Panc1 (cell line): ENCODE measurements at regions not wholly inside any gene's neighbourhood (a gene's known extent, or its start where the extent isn't known, plus 50 kb on each side); places are given as distances from the start of the nearest gene placed in this dataset.

Source experiments
- ATAC-seq: fragments of 200-7000 bp; cut with Tn5 transposase; 2 replicates; pipeline ENCODE4 v1.9.1; 2020; ENCODE audit warnings: mild to moderate bottlenecking, moderate library complexity
- BruUV-seq: library from RNA; stranded (reverse); fragments of 400-500 nt; replicated peaks from 2 replicates; lab custom pipeline; 2021; lab: Mats Ljungman, UMichigan
- CTCF ChIA-PET: fragments of 300-600 bp; sonication (Branson Sonifier 250); formaldehyde crosslinking; loops from one replicate; lab custom pipeline; 2022; ENCODE audit warnings: antibody characterized with exemption; lab: Charles Lee
- POLR2A ChIA-PET: fragments of 300-600 bp; sonication (Branson Sonifier 250); formaldehyde crosslinking; loops from one replicate; lab custom pipeline; 2022; ENCODE audit warnings: antibody characterized with exemption; lab: Charles Lee
- DNase-seq: peaks from one replicate; pipeline ENCODE4 v3.0.0-alpha.2; 2010; ENCODE audit warnings: low read depth, low spot score
- H3K27ac ChIP-seq: 2 replicates; pipeline ENCODE4 v1.5.1; 2011; ENCODE audit warnings: mild to moderate bottlenecking, low read length, inconsistent platforms
- H3K27me3 ChIP-seq: fragments of 200-500 bp; sonication (Bioruptor generic); 2 replicates; pipeline ENCODE4 v1.6.0; 2014; ENCODE audit warnings: low read length, inconsistent platforms; ENCODE audit not compliant: control insufficient read depth, insufficient read depth
- H3K36me3 ChIP-seq: fragments of 200-500 bp; sonication (Bioruptor generic); 2 replicates; pipeline ENCODE4 v1.5.1; 2014; ENCODE audit warnings: inconsistent platforms, mild to moderate bottlenecking, low read length, moderate library complexity; ENCODE audit not compliant: control insufficient read depth, insufficient read depth
- H3K4me1 ChIP-seq: 2 replicates; pipeline ENCODE4 v1.5.1; 2011; ENCODE audit warnings: inconsistent platforms, mild to moderate bottlenecking, low read length, moderate library complexity; ENCODE audit not compliant: control insufficient read depth, insufficient read depth
- H3K4me3 ChIP-seq, 2 experiments: 2 replicates each; pipeline ENCODE4 v1.5.1; 2011 to 2012; ENCODE audit warnings: low read depth in 2 of 2, low read length in 2 of 2, mild to moderate bottlenecking in 2 of 2, inconsistent platforms in 1 of 2, moderate library complexity in 1 of 2
- H3K9me3 ChIP-seq: fragments of 200-500 bp; sonication (Bioruptor generic); 2 replicates; pipeline ENCODE4 v1.5.1; 2014; ENCODE audit warnings: low read depth, mild to moderate bottlenecking, inconsistent platforms, low read length, moderate library complexity; ENCODE audit not compliant: control insufficient read depth, insufficient read depth
- POLR2AphosphoS5 ChIP-seq: IDR thresholded peaks from 2 replicates; pipeline ENCODE4 v1.6.1; 2012; ENCODE audit warnings: mild to moderate bottlenecking, low read depth, low read length, moderate library complexity
- SIN3A ChIP-seq: IDR thresholded peaks from 2 replicates; pipeline ENCODE4 v1.6.1; 2012; ENCODE audit warnings: low read depth, mild to moderate bottlenecking, low read length, moderate library complexity, borderline replicate concordance; ENCODE audit not compliant: insufficient read depth
- TCF7L2 ChIP-seq: IDR thresholded peaks from 2 replicates; pipeline ENCODE4 v1.6.1; 2011; ENCODE audit warnings: mild to moderate bottlenecking, low read depth, low read length, inconsistent platforms
- in situ Hi-C: cut with HindIII; loops from 2 replicates; pipeline ENCODE4 v1.10.0; 2016; ENCODE audit warnings: low sequenced_read_pairs, low pct_unique_long_range_greater_than_20kb
- intact Hi-C: fragments of 100-400 bp; cut with micrococcal nuclease; formaldehyde crosslinking; loops from one replicate; pipeline ENCODE4 v1.10.0; 2022; ENCODE audit not compliant: unreplicated experiment
- TF ChIP-seq, protein P1 (sequence below): fragments of 450-650 bp; IDR thresholded peaks from 2 replicates; pipeline ENCODE4 v1.5.1; 2017; ENCODE audit warnings: mild to moderate bottlenecking
- TF ChIP-seq, protein P2 (sequence below), 2 experiments: IDR thresholded peaks; 2 replicates each; pipeline ENCODE4 v1.6.1; 2011 to 2012; ENCODE audit warnings: low read depth in 2 of 2, control low read depth in 1 of 2, low read length in 1 of 2, mild to moderate bottlenecking in 1 of 2, moderate library complexity in 1 of 2; ENCODE audit not compliant: insufficient read depth in 1 of 2

DNA sequence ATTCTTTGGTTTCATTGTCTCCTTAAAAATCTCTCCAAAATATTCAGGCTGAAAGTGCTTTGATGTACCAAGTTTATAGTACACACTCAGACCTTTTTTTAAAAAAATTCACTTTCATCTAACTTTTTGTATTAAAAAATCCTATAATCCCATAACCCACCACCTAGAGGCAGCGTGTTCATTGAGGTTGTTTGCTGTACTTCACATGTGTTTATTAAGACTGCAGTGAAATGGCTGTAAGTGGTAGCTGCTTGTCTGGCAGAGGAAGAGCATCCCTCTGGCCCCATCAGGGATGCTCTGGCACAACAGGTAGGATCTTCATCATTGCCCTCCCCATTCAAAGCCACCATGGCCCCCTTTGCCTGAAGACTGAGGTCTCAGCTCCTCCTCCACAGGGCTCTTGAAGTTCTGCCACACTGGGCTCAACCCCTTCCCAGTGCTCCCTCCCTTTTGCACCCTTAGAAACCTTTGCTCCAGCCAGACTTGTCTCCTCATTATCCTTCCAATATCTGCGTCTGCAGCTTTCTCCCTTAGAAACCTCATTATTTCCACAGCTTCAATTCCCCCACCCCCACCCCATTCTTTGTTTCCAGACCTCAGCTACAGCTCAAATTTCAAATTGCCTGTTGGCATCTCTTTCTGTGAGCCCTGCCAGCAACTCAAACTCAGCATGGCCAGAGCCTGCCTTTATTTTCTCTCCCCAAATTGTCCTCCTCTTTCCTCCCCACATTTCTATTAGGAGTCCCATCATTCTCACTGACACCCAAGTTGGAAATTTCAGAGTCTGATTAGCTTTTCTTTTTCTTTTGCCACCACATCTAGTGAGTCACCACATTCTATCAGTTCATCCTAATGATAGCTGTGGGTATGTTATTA lies 369.6 kb upstream of the USP24 start:
- no peak for ATAC-seq
- H3K9me3 ChIP-seq = no peaks in the 10 kb centered on the region
- H3K27ac ChIP-seq = no peak overlapping the region

DNA sequence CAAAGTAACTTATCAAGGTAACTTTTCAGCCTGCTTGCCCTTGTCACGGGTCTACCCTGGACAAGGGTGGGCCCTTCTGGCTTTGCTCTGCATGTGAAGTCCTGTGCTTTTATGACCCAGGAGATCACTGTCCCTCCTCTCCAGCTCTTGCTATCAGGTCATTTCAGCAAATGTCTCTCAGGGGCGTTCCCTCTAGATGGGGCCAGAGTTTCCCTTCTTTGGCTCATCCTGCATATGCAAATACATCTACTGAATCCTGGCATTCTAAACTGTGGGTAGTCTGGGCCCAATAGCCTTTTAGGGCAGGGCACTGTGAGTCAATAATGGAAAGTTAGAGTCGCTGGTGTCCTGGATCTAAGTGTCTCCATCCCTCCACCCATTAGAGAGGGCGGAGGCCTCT lies 366.9 kb upstream of the USP24 start:
- Histone ChIP-seq H3K9me3 (no peaks in the 10 kb centered on the region), H3K4me1 (no peaks in the 10 kb centered on the region), H3K36me3 (no peaks in the 10 kb centered on the region), H3K27me3 (no peaks in the 10 kb centered on the region), H3K4me3 (no peak overlapping the region), H3K27ac (no peak overlapping the region)
- ChIA-PET CTCF (no interaction called here), POLR2A (no interaction called here)
- intact Hi-C loops (no loop called here), in situ Hi-C loops (no loop called here)
- ATAC-seq (no peak), DNase-seq (no peak)
- TF ChIP-seq POLR2AphosphoS5 = no peak
- BruUV-seq = no TSS peak

More for the DNA sequence above, 369.6 kb upstream of the USP24 start:
- no peak overlapping the region for H3K4me3 ChIP-seq
- ChIA-PET POLR2A (no interaction called here), CTCF (no interaction called here)
- H3K4me1 ChIP-seq = no peaks in the 10 kb centered on the region
- no peaks in the 10 kb centered on the region for H3K27me3 ChIP-seq
- no peak for DNase-seq
- intact Hi-C loops (no loop called here), in situ Hi-C loops (no loop called here)
- TF ChIP-seq, protein P1, sequence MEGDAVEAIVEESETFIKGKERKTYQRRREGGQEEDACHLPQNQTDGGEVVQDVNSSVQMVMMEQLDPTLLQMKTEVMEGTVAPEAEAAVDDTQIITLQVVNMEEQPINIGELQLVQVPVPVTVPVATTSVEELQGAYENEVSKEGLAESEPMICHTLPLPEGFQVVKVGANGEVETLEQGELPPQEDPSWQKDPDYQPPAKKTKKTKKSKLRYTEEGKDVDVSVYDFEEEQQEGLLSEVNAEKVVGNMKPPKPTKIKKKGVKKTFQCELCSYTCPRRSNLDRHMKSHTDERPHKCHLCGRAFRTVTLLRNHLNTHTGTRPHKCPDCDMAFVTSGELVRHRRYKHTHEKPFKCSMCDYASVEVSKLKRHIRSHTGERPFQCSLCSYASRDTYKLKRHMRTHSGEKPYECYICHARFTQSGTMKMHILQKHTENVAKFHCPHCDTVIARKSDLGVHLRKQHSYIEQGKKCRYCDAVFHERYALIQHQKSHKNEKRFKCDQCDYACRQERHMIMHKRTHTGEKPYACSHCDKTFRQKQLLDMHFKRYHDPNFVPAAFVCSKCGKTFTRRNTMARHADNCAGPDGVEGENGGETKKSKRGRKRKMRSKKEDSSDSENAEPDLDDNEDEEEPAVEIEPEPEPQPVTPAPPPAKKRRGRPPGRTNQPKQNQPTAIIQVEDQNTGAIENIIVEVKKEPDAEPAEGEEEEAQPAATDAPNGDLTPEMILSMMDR = no peak; the same call in 1 of the 2 replicates
- TF ChIP-seq POLR2AphosphoS5 (no peak), TCF7L2 (no peak), SIN3A (no peak)
- TF ChIP-seq, protein P2, sequence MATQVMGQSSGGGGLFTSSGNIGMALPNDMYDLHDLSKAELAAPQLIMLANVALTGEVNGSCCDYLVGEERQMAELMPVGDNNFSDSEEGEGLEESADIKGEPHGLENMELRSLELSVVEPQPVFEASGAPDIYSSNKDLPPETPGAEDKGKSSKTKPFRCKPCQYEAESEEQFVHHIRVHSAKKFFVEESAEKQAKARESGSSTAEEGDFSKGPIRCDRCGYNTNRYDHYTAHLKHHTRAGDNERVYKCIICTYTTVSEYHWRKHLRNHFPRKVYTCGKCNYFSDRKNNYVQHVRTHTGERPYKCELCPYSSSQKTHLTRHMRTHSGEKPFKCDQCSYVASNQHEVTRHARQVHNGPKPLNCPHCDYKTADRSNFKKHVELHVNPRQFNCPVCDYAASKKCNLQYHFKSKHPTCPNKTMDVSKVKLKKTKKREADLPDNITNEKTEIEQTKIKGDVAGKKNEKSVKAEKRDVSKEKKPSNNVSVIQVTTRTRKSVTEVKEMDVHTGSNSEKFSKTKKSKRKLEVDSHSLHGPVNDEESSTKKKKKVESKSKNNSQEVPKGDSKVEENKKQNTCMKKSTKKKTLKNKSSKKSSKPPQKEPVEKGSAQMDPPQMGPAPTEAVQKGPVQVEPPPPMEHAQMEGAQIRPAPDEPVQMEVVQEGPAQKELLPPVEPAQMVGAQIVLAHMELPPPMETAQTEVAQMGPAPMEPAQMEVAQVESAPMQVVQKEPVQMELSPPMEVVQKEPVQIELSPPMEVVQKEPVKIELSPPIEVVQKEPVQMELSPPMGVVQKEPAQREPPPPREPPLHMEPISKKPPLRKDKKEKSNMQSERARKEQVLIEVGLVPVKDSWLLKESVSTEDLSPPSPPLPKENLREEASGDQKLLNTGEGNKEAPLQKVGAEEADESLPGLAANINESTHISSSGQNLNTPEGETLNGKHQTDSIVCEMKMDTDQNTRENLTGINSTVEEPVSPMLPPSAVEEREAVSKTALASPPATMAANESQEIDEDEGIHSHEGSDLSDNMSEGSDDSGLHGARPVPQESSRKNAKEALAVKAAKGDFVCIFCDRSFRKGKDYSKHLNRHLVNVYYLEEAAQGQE (IDR thresholded peaks at IDR 0.05; ENCODE audit: insufficient read depth in 1 of 2, low read depth in 2 of 2, low read length in 1 of 2) = no peak
- BruUV-seq = no TSS peak
- H3K36me3 ChIP-seq = no peaks in the 10 kb centered on the region

DNA sequence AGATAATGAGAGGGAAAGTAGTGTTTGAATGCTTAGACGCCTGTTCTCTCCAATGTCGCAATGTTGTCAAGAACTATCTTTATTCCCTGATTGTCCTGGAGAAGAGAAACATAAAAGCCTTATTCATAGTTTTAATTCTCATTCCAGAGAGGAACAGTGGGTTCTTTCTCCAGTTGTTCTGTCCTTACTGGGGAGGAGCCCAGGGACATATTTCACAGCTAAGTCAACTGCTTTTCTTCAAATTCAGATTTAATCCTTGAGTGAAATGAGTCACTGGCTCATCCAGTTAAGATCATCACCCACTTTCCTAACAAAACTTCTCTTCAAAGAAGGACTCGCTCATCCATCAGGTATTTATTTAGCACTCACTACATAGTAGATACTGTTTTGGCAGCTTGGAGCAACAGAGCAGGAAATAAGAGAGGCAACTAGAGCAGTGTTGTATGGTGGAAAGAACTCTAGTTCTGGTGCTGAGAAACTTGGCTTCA lies 365.7 kb upstream of the USP24 start:
- TF ChIP-seq, protein P2 (IDR thresholded peaks at IDR 0.05; ENCODE audit: insufficient read depth in 1 of 2, low read depth in 2 of 2, low read length in 1 of 2) = no peak
- TF ChIP-seq POLR2AphosphoS5 (no peak), TCF7L2 (no peak), SIN3A (no peak)
- TF ChIP-seq, protein P1 = no peak
- no peaks in the 10 kb centered on the region for H3K4me1 ChIP-seq
- no peak overlapping the region for H3K27ac ChIP-seq
- no peaks in the 10 kb centered on the region for H3K27me3 ChIP-seq
- ATAC-seq (no peak), DNase-seq (no peak)
- BruUV-seq = no TSS peak
- ChIA-PET CTCF (no interaction called here), POLR2A (no interaction called here)
- in situ Hi-C loops (no loop called here), intact Hi-C loops (no loop called here)
- no peaks in the 10 kb centered on the region for H3K36me3 ChIP-seq
- H3K4me3 ChIP-seq = no peak overlapping the region
- no peaks in the 10 kb centered on the region for H3K9me3 ChIP-seq
